Testis (tissue), 2 donors: ENCODE measurements at regions not wholly inside any gene's neighbourhood (a gene's known extent, or its start where the extent isn't known, plus 50 kb on each side); places are given as distances from the start of the nearest gene placed in this dataset.

Experiments
- DNase-seq: peaks from one replicate; pipeline ENCODE4 v3.0.0-alpha.2; 2019
- H3K27ac ChIP-seq, 2 donors: fragments of 200-600 bp; sonication (generic); one replicate each; pipeline ENCODE4 v1.5.1; 2019
- H3K27me3 ChIP-seq: fragments of 200-600 bp; sonication (generic); one replicate; pipeline ENCODE4 v1.5.1; 2019
- H3K36me3 ChIP-seq: fragments of 200-600 bp; sonication (generic); one replicate; pipeline ENCODE4 v1.5.1; 2017; ENCODE audit warnings: low read depth; ENCODE audit errors: missing control alignments
- H3K4me1 ChIP-seq: fragments of 200-600 bp; sonication (generic); one replicate; pipeline ENCODE4 v1.5.1; 2019
- H3K4me3 ChIP-seq, 2 donors: fragments of 200-600 bp; sonication (generic); one replicate each; pipeline ENCODE4 v1.5.1; 2017 to 2019
- H3K9me3 ChIP-seq: fragments of 200-600 bp; sonication (generic); one replicate; pipeline ENCODE4 v1.5.1; 2017
- CTCF ChIP-seq, 3 experiments: fragments of 450-650 bp in 2 of 3; fragments of 200-600 bp in 1 of 3; sonication (generic) in 1 of 3; IDR thresholded peaks; one replicate each; pipeline ENCODE4 v1.5.1; 2016 to 2019; ENCODE audit warnings: antibody characterized with exemption in 3 of 3, mild to moderate bottlenecking in 2 of 3, moderate library complexity in 1 of 3
- POLR2A ChIP-seq: fragments of 450-650 bp; IDR thresholded peaks from one replicate; pipeline ENCODE4 v1.6.1; 2017; ENCODE audit warnings: antibody characterized with exemption, mild to moderate bottlenecking, moderate library complexity
- WGBS, 2 donors: methylation state at CpG; one replicate each; pipeline ENCODE4 v1.1.5; 2018; 5-methylcytosine and 5-hydroxymethylcytosine counted together
- intact Hi-C: fragments of 100-400 bp; cut with DNase I; formaldehyde crosslinking; loops from one replicate; pipeline ENCODE4 v1.15.1; 2023; ENCODE audit warnings: low total_unique reads

- no peaks in the 10 kb centered on the region for H3K4me1 ChIP-seq
- H3K36me3 ChIP-seq: no peaks in the 10 kb centered on the region
- no peak overlapping the region for H3K27ac ChIP-seq
- H3K27me3 ChIP-seq: no peaks in the 10 kb centered on the region
- intact Hi-C loops: no loop called here
- H3K9me3 ChIP-seq: no peaks in the 10 kb centered on the region
- no peak overlapping the region for H3K4me3 ChIP-seq
- 35 to 37% methylated on average over 1 of the region's 1 CpG for WGBS, 2 donors
- no peak for DNase-seq
- no peak for TF ChIP-seq POLR2A
- TF ChIP-seq CTCF (IDR thresholded peaks at IDR 0.05): no peak
Measured at GRCh38 chr12:125443341-125443740, 378.1 kb downstream of the AACS start.

- no peak overlapping the region for H3K4me3 ChIP-seq
- no peak for TF ChIP-seq CTCF (IDR thresholded peaks at IDR 0.05)
- H3K27ac ChIP-seq: no peak overlapping the region
- no peaks in the 10 kb centered on the region for H3K27me3 ChIP-seq
- H3K36me3 ChIP-seq: no peaks in the 10 kb centered on the region
- no peaks in the 10 kb centered on the region for H3K4me1 ChIP-seq
- intact Hi-C loops: no loop called here
- 82 to 84% methylated on average over 2 of the region's 2 CpGs for WGBS, 2 donors
- DNase-seq: no peak
- no peaks in the 10 kb centered on the region for H3K9me3 ChIP-seq
Measured at GRCh38 chr12:125451408-125451807, 386.2 kb downstream of the AACS start.

GRCh38 chr12:125453751-125454150 lies 388.5 kb downstream of the AACS start:
- H3K36me3 ChIP-seq: no peaks in the 10 kb centered on the region
- 67 to 68% methylated on average over 4 of the region's 4 CpGs for WGBS, 2 donors
- H3K9me3 ChIP-seq: no peaks in the 10 kb centered on the region
- no peaks in the 10 kb centered on the region for H3K4me1 ChIP-seq
- no peak overlapping the region for H3K27ac ChIP-seq
- H3K27me3 ChIP-seq: no peaks in the 10 kb centered on the region
- no peak overlapping the region for H3K4me3 ChIP-seq
- no peak for TF ChIP-seq POLR2A
- TF ChIP-seq CTCF (IDR thresholded peaks at IDR 0.05): no peak
- no peak for DNase-seq
- intact Hi-C loops: no loop called here

GRCh38 chr12:125454291-125454690 lies 389.1 kb downstream of the AACS start:
- no peak overlapping the region for H3K4me3 ChIP-seq
- no peak overlapping the region for H3K27ac ChIP-seq
- H3K36me3 ChIP-seq: no peaks in the 10 kb centered on the region
- no peaks in the 10 kb centered on the region for H3K27me3 ChIP-seq
- TF ChIP-seq CTCF (IDR thresholded peaks at IDR 0.05) (no peak), POLR2A (no peak)
- H3K4me1 ChIP-seq: no peaks in the 10 kb centered on the region
- no peaks in the 10 kb centered on the region for H3K9me3 ChIP-seq
- intact Hi-C loops: no loop called here
- no peak for DNase-seq
- 70 to 72% methylated on average over 3 of the region's 3 CpGs for WGBS, 2 donors

- no peaks in the 10 kb centered on the region for H3K4me1 ChIP-seq
- DNase-seq: no peak
- no peaks in the 10 kb centered on the region for H3K9me3 ChIP-seq
- H3K36me3 ChIP-seq: no peaks in the 10 kb centered on the region
- no peak overlapping the region for H3K4me3 ChIP-seq
- WGBS, 2 donors: 43 to 48% methylated on average over 8 of the region's 8 CpGs
- no peaks in the 10 kb centered on the region for H3K27me3 ChIP-seq
- intact Hi-C loops: no loop called here
- no peak overlapping the region for H3K27ac ChIP-seq
- no peak for TF ChIP-seq POLR2A
- TF ChIP-seq CTCF (IDR thresholded peaks at IDR 0.05): no peak
Measured at GRCh38 chr12:125454786-125455480, 389.7 kb downstream of the AACS start.
